A673 (cell line): ENCODE measurements at regions not wholly inside any gene's neighbourhood (a gene's known extent, or its start where the extent isn't known, plus 50 kb on each side); places are given as distances from the start of the nearest gene placed in this dataset.

ENCODE experiments used
- BruUV-seq: library from RNA; stranded (reverse); fragments of 400-500 nt; replicated peaks from 2 replicates; lab custom pipeline; 2021; lab: Mats Ljungman, UMichigan
- CTCF ChIA-PET: fragments of 300-600 bp; sonication (Branson Sonifier 250); formaldehyde crosslinking; loops from one replicate; lab custom pipeline; 2022; ENCODE audit warnings: antibody characterized with exemption; lab: Charles Lee
- POLR2A ChIA-PET: fragments of 300-600 bp; sonication (Branson Sonifier 250); formaldehyde crosslinking; loops from one replicate; lab custom pipeline; 2022; ENCODE audit warnings: antibody characterized with exemption; ENCODE audit not compliant: low non-redundant PET; lab: Charles Lee
- DNase-seq: peaks from one replicate; pipeline ENCODE4 v3.0.0-alpha.2; 2015; ENCODE audit warnings: low spot score
- H3K27ac ChIP-seq: fragments of 200-600 bp; sonication (generic); 2 replicates; pipeline ENCODE4 v1.5.1; 2016; ENCODE audit warnings: mixed run types, low read depth, mild to moderate bottlenecking, mixed read lengths, antibody characterized with exemption, low read length; ENCODE audit not compliant: poor library complexity, severe bottlenecking
- H3K27me3 ChIP-seq: fragments of 200-600 bp; sonication (generic); replicated peaks from 2 replicates; pipeline ENCODE4 v1.6.1; 2017; ENCODE audit warnings: mixed run types, low read depth, mild to moderate bottlenecking, mixed read lengths, antibody characterized with exemption, low read length; ENCODE audit not compliant: insufficient read depth, poor library complexity
- H3K36me3 ChIP-seq: fragments of 200-600 bp; sonication (generic); 2 replicates; pipeline ENCODE4 v1.6.1; 2016; ENCODE audit warnings: mixed run types, mild to moderate bottlenecking, mixed read lengths, antibody characterized with exemption, low read length; ENCODE audit not compliant: insufficient read depth, poor library complexity, severe bottlenecking
- H3K4me1 ChIP-seq: fragments of 200-600 bp; sonication (generic); 2 replicates; pipeline ENCODE4 v1.6.1; 2017; ENCODE audit warnings: mixed run types, mild to moderate bottlenecking, mixed read lengths, antibody characterized with exemption, low read length; ENCODE audit not compliant: insufficient read depth, poor library complexity, severe bottlenecking
- H3K4me3 ChIP-seq: fragments of 200-600 bp; sonication (generic); 2 replicates; pipeline ENCODE4 v1.5.1; 2016; ENCODE audit warnings: low read depth, mixed run types, mild to moderate bottlenecking, mixed read lengths, low read length; ENCODE audit not compliant: poor library complexity, severe bottlenecking
- H3K9me3 ChIP-seq: fragments of 200-600 bp; sonication (generic); 2 replicates; pipeline ENCODE4 v1.6.1; 2016; ENCODE audit warnings: mixed run types, low read depth, mild to moderate bottlenecking, mixed read lengths, antibody characterized with exemption, low read length; ENCODE audit not compliant: poor library complexity, severe bottlenecking
- CTCF ChIP-seq: fragments of 300-800, 200-600 bp; sonication (generic); conservative IDR thresholded peaks from 2 replicates; pipeline ENCODE4 v1.5.1; 2017; ENCODE audit warnings: low read depth, mild to moderate bottlenecking, antibody characterized with exemption, low read length, moderate library complexity, mixed read lengths
- EZH2 ChIP-seq: fragments of 200-600 bp; sonication (generic); IDR thresholded peaks from 2 replicates; pipeline ENCODE4 v1.6.1; 2017; ENCODE audit warnings: borderline replicate concordance, low read depth, mild to moderate bottlenecking, mixed read lengths, antibody characterized with exemption, low read length; ENCODE audit not compliant: poor library complexity, severe bottlenecking
- intact Hi-C: fragments of 100-400 bp; cut with micrococcal nuclease; formaldehyde crosslinking; loops from one replicate; pipeline ENCODE4 v1.10.0; 2022; ENCODE audit not compliant: unreplicated experiment

DNA sequence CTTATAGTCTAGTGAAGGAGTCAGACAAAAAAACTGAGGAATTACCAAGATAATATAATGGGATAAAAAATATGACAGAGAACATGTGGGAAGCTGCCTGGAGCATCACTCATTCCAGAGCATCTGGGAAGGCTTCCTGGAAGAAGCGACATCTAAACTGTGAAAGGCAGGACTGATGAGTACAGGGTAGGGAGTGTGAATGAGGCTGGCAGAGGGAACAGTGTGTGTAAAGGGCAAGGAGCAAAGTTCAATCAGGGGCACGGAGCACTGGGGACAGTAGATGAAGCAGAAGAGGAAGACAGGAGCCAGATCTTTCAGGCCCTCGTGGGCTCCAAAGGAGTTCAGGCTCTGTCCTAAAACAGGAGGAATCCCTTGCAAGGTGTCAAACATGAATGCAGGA lies 55.8 kb upstream of the PRDM11 start:
- H3K9me3 ChIP-seq = no peaks in the 10 kb centered on the region
- no peaks in the 10 kb centered on the region for H3K36me3 ChIP-seq
- no peak overlapping the region for H3K27ac ChIP-seq
- H3K27me3 ChIP-seq = peaks cover 21% of the 10 kb centered on the region
- CTCF ChIA-PET = no interaction called here
- POLR2A ChIA-PET = no interaction called here
- intact Hi-C loops = no loop called here
- no TSS peak for BruUV-seq
- DNase-seq = no peak
- no peaks in the 10 kb centered on the region for H3K4me1 ChIP-seq
- no peak overlapping the region for H3K4me3 ChIP-seq
- TF ChIP-seq CTCF = no peak
- no peak for TF ChIP-seq EZH2

DNA sequence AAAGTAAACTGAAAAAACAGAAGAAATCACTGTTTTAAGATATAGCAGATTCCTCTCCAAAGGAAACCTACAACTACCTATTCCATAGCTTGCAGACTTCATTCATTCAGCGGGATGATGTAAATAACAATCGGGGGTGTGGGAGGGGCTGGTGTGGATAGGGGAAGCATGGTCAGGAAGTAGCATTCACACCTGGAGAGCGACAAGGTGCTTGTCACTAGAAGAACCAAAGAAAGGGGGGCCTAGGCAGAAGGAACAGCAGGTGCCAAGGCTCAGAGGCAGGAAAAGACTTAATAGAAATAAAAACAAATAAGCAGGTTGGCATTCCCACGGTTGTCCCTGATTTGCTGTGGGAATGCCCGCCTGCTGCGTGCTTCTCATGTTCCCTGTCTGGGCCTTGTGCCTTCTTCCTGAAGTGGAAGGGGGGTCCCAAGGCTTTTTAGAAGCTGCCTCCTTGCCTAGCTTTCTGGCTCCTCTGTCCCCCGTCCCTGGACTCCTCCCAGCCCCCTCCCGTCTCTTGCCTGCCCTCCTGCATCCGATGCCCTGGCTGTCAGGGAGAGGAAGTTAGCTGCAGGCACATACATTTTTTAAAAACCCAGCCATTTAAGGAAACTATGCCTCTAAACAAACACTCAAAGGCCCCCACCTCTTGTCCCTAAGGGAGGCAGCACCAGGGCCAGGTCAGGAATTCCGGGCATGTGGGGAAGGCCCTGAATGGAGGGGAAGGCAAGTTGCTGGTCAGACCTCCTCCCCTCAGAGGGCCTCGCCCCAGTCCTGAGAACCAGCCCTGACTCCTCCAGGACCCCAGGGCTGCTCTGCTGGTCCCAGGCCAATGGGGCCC lies 54.7 kb upstream of the PRDM11 start:
- Histone ChIP-seq H3K4me3 (no peak overlapping the region), H3K36me3 (no peaks in the 10 kb centered on the region), H3K4me1 (no peaks in the 10 kb centered on the region), H3K27ac (no peak overlapping the region), H3K27me3 (peaks cover 32% of the 10 kb centered on the region), H3K9me3 (no peaks in the 10 kb centered on the region)
- TF ChIP-seq EZH2 (no peak), CTCF (no peak)
- CTCF ChIA-PET = no interaction called here
- intact Hi-C loops = no loop called here
- no peak for DNase-seq
- no TSS peak for BruUV-seq
- POLR2A ChIA-PET = interaction anchor here (0.6 kb wide), 1 partner anchor 30 kb away, joined by 3 read pairs; no protein-coding TSS in a partner anchor

GRCh38 chr11:45092404-45092785 lies 54.0 kb upstream of the PRDM11 start:
- ChIA-PET POLR2A (no interaction called here), CTCF (no interaction called here)
- no peak overlapping the region for H3K27ac ChIP-seq
- TF ChIP-seq CTCF (no peak), EZH2 (no peak)
- no peak for DNase-seq
- no TSS peak for BruUV-seq
- peaks cover 37% of the 10 kb centered on the region for H3K27me3 ChIP-seq
- H3K4me1 ChIP-seq = no peaks in the 10 kb centered on the region
- intact Hi-C loops = no loop called here
- H3K36me3 ChIP-seq = no peaks in the 10 kb centered on the region
- no peak overlapping the region for H3K4me3 ChIP-seq
- H3K9me3 ChIP-seq = no peaks in the 10 kb centered on the region
